ENCODE measurements at regions not wholly inside any gene's neighbourhood (a gene's known extent, or its start where the extent isn't known, plus 50 kb on each side); places are given as distances from the start of the nearest gene placed in this dataset.
"Not testable (repeated sequence)": the region's sequence is repeated elsewhere in the genome, so short reads cannot be mapped to it uniquely, and the experiment has no call there.

DNA sequence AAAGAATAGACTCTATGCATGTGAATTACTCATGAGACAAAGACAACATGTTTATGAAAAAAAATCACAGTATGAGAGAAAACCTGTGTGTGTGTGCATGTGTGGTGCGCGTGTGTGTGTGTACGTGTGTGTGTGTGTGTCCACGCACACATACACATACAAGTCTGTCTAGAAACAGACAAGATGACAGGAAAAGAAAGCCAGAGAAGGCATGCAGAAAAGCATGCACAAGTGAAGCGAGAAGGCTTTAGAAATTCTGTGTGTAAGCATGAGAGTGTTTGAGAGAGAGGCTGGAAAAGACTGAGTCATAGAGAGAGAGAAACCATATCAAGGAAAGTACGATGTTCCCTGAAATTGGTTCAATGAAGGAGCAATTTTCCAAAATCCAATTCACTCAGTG lies 566.4 kb upstream of the C16orf82 start:
- H3K9me3 Mint-ChIP-seq (ENCODE audit: unreplicated experiment) = peaks cover 54% of the 10 kb centered on the region
- no peaks in the 10 kb centered on the region for H3K36me3 Mint-ChIP-seq (ENCODE audit: insufficient read depth, unreplicated experiment)
- H3K4me1 Mint-ChIP-seq (ENCODE audit: insufficient read depth, unreplicated experiment) = no peaks in the 10 kb centered on the region
- H3K27me3 Mint-ChIP-seq (ENCODE audit: insufficient read depth, unreplicated experiment) = no peaks in the 10 kb centered on the region
- TF ChIP-seq, protein P1, sequence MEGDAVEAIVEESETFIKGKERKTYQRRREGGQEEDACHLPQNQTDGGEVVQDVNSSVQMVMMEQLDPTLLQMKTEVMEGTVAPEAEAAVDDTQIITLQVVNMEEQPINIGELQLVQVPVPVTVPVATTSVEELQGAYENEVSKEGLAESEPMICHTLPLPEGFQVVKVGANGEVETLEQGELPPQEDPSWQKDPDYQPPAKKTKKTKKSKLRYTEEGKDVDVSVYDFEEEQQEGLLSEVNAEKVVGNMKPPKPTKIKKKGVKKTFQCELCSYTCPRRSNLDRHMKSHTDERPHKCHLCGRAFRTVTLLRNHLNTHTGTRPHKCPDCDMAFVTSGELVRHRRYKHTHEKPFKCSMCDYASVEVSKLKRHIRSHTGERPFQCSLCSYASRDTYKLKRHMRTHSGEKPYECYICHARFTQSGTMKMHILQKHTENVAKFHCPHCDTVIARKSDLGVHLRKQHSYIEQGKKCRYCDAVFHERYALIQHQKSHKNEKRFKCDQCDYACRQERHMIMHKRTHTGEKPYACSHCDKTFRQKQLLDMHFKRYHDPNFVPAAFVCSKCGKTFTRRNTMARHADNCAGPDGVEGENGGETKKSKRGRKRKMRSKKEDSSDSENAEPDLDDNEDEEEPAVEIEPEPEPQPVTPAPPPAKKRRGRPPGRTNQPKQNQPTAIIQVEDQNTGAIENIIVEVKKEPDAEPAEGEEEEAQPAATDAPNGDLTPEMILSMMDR (IDR thresholded peaks at IDR 0.05; ENCODE audit: unreplicated experiment) = no peak
- no peak for DNase-seq (ENCODE audit: unreplicated experiment)
- H3K27ac Mint-ChIP-seq (ENCODE audit: low read depth, unreplicated experiment) = no peak overlapping the region
- ChIA-PET CTCF (no interaction called here), POLR2A (no interaction called here)
- intact Hi-C loops (cut with micrococcal nuclease) = no loop called here
- no peak overlapping the region for H3K4me3 Mint-ChIP-seq (ENCODE audit: unreplicated experiment)
- no TSS peak for BruUV-seq (replicated peaks)

DNA sequence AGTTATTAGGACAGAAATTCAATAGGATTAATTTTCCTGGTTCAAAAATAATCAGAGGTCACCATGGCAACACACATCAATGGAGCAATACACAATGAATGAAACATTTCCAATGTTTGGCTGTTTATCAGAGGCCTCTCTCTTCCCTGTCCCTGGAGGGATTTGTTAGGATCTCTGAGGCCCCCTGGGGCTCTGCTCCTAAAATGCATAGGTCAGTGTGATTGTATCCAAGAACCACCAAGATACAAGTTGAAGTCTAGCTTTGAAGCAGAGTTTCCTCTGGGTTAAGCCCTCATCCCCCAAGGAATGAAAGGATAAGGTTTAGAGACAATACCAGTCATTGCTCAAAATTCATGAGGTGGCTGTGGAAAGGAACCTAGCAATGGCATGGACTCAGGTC lies 561.2 kb upstream of the C16orf82 start:
- peaks cover 36% of the 10 kb centered on the region for H3K9me3 Mint-ChIP-seq (ENCODE audit: unreplicated experiment)
- no peaks in the 10 kb centered on the region for H3K36me3 Mint-ChIP-seq (ENCODE audit: insufficient read depth, unreplicated experiment)
- TF ChIP-seq, protein P1 (IDR thresholded peaks at IDR 0.05; ENCODE audit: unreplicated experiment) = no peak
- CTCF ChIA-PET = no interaction called here
- H3K4me3 Mint-ChIP-seq (ENCODE audit: unreplicated experiment) = no peak overlapping the region
- no peaks in the 10 kb centered on the region for H3K27me3 Mint-ChIP-seq (ENCODE audit: insufficient read depth, unreplicated experiment)
- POLR2A ChIA-PET = no interaction called here
- BruUV-seq (replicated peaks) = no TSS peak
- DNase-seq (ENCODE audit: unreplicated experiment) = no peak
- no peaks in the 10 kb centered on the region for H3K4me1 Mint-ChIP-seq (ENCODE audit: insufficient read depth, unreplicated experiment)
- intact Hi-C loops (cut with micrococcal nuclease) = no loop called here
- no peak overlapping the region for H3K27ac Mint-ChIP-seq (ENCODE audit: low read depth, unreplicated experiment)

DNA sequence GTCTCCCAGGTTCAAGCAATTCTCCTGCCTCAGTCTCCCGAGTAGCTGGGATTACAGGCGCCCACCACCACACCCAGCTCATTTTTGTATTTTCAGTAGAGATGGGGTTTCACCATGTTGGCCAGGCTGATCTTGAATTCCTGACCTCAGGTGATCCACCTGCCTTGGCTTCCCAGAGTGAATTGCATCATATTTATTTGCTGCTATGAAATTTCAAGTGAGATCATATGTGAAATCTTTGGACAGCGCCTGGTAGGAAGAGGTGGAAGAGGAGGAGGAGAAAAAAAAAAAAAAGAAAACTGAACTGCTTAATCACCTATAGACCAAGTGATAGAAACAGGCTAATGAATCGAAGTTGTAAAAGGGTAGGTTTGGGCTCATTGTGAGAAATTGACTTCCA lies 557.8 kb upstream of the C16orf82 start:
- CTCF ChIA-PET; BruUV-seq (replicated peaks): not testable (repeated sequence)

DNA sequence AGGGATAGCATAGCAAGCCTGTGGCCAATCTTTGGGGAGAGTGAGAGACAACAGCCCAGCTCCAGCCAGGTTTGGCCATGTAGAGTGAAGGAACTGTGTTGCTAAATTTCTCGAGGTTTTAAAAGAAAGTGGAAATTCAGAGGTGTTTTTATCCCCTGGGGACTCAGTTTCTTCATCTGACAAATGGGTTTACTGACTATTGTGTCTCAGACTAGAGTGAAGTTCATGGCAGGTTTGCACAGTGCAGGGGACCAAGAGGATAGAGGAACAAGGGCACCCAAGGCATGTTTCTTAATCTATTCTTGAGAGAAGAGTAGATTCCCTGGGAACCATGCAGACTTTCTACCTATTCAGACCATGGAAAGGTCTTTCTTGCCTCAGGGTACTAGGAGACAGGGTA lies 555.8 kb upstream of the C16orf82 start:
- H3K36me3 Mint-ChIP-seq (ENCODE audit: insufficient read depth, unreplicated experiment) = no peaks in the 10 kb centered on the region
- TF ChIP-seq, protein P1 (IDR thresholded peaks at IDR 0.05; ENCODE audit: unreplicated experiment) = no peak
- no peak overlapping the region for H3K4me3 Mint-ChIP-seq (ENCODE audit: unreplicated experiment)
- no peak overlapping the region for H3K27ac Mint-ChIP-seq (ENCODE audit: low read depth, unreplicated experiment)
- intact Hi-C loops (cut with micrococcal nuclease) = no loop called here
- POLR2A ChIA-PET = no interaction called here
- H3K4me1 Mint-ChIP-seq (ENCODE audit: insufficient read depth, unreplicated experiment) = no peaks in the 10 kb centered on the region
- no TSS peak for BruUV-seq (replicated peaks)
- CTCF ChIA-PET = no interaction called here
- no peaks in the 10 kb centered on the region for H3K27me3 Mint-ChIP-seq (ENCODE audit: insufficient read depth, unreplicated experiment)
- DNase-seq (ENCODE audit: unreplicated experiment) = no peak
- peaks cover 27% of the 10 kb centered on the region for H3K9me3 Mint-ChIP-seq (ENCODE audit: unreplicated experiment)

More for the DNA sequence above, 557.8 kb upstream of the C16orf82 start:
- H3K4me1 Mint-ChIP-seq (ENCODE audit: insufficient read depth, unreplicated experiment); intact Hi-C loops (cut with micrococcal nuclease); H3K36me3 Mint-ChIP-seq (ENCODE audit: insufficient read depth, unreplicated experiment); H3K4me3 Mint-ChIP-seq (ENCODE audit: unreplicated experiment); DNase-seq (ENCODE audit: unreplicated experiment); H3K27ac Mint-ChIP-seq (ENCODE audit: low read depth, unreplicated experiment); POLR2A ChIA-PET; H3K27me3 Mint-ChIP-seq (ENCODE audit: insufficient read depth, unreplicated experiment): not testable (repeated sequence)
- peaks cover 25% of the 10 kb centered on the region for H3K9me3 Mint-ChIP-seq (ENCODE audit: unreplicated experiment)

DNA sequence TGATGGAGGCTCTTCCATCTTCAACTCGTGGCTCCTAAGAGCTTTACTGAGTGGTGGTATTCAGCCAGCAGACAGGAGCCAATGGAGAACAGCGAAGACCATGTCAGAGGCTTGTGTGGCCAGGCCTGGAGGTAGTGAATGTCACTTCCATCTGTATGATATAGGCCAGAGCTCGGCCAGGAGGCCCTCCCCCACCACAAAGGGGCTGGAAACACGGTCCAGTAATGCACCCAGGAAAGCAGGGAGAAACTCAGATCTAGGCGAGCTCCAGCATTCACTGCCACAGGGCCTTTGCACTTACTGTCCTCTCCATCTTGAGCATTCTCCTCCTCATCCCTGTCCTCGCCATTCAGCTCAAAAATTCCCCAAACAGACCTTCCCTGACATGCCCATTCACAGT lies 555.3 kb upstream of the C16orf82 start:
- CTCF ChIA-PET = no interaction called here

More for the DNA sequence above, 555.3 kb upstream of the C16orf82 start:
- TF ChIP-seq, protein P1 (IDR thresholded peaks at IDR 0.05; ENCODE audit: unreplicated experiment) = no peak
- H3K4me1 Mint-ChIP-seq (ENCODE audit: insufficient read depth, unreplicated experiment) = no peaks in the 10 kb centered on the region
- no peaks in the 10 kb centered on the region for H3K27me3 Mint-ChIP-seq (ENCODE audit: insufficient read depth, unreplicated experiment)
- no peaks in the 10 kb centered on the region for H3K36me3 Mint-ChIP-seq (ENCODE audit: insufficient read depth, unreplicated experiment)
- H3K4me3 Mint-ChIP-seq (ENCODE audit: unreplicated experiment) = no peak overlapping the region
- peaks cover 32% of the 10 kb centered on the region for H3K9me3 Mint-ChIP-seq (ENCODE audit: unreplicated experiment)
- BruUV-seq (replicated peaks) = no TSS peak
- DNase-seq (ENCODE audit: unreplicated experiment) = no peak
- POLR2A ChIA-PET = no interaction called here
- intact Hi-C loops (cut with micrococcal nuclease) = no loop called here
- no peak overlapping the region for H3K27ac Mint-ChIP-seq (ENCODE audit: low read depth, unreplicated experiment)

Measured in MCF 10A (cell line).